ENCODE measurements at regions not wholly inside any gene's neighbourhood (a gene's known extent, or its start where the extent isn't known, plus 50 kb on each side); places are given as distances from the start of the nearest gene placed in this dataset.

DNA sequence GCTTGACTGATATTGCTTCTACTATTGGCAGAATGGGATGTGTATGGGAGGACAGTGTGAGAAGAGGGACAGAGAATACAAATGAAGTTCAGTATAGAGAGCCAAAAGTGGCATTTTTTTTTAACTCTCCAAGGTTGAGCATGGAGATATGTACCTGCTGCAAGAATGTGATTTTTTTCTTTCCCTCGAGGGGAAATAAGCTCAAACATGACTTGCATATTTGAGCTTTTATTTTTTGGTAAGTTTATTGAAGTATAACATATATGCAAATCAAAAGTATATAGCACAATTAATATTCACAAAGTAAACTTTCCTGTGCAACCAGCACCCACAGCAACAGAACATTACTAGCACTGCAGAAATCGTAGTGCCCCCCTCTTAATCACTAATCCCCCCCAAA lies 285.7 kb upstream of the ADRA1B start:
- TF ChIP-seq, protein P1, sequence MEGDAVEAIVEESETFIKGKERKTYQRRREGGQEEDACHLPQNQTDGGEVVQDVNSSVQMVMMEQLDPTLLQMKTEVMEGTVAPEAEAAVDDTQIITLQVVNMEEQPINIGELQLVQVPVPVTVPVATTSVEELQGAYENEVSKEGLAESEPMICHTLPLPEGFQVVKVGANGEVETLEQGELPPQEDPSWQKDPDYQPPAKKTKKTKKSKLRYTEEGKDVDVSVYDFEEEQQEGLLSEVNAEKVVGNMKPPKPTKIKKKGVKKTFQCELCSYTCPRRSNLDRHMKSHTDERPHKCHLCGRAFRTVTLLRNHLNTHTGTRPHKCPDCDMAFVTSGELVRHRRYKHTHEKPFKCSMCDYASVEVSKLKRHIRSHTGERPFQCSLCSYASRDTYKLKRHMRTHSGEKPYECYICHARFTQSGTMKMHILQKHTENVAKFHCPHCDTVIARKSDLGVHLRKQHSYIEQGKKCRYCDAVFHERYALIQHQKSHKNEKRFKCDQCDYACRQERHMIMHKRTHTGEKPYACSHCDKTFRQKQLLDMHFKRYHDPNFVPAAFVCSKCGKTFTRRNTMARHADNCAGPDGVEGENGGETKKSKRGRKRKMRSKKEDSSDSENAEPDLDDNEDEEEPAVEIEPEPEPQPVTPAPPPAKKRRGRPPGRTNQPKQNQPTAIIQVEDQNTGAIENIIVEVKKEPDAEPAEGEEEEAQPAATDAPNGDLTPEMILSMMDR (IDR thresholded peaks at IDR 0.05; ENCODE audit: insufficient read depth, low read depth, low read length), result no peak
- TF ChIP-seq EZH2 (IDR thresholded peaks at IDR 0.05; ENCODE audit: insufficient read depth, low read length), result no peak
